ENCODE measurements at regions not wholly inside any gene's neighbourhood (a gene's known extent, or its start where the extent isn't known, plus 50 kb on each side); places are given as distances from the start of the nearest gene placed in this dataset.
A peak's percentile ranks its signal among the peaks of the same experiment; 100 is the strongest.
"Not testable (repeated sequence)": the region's sequence is repeated elsewhere in the genome, so short reads cannot be mapped to it uniquely, and the experiment has no call there.

DNA sequence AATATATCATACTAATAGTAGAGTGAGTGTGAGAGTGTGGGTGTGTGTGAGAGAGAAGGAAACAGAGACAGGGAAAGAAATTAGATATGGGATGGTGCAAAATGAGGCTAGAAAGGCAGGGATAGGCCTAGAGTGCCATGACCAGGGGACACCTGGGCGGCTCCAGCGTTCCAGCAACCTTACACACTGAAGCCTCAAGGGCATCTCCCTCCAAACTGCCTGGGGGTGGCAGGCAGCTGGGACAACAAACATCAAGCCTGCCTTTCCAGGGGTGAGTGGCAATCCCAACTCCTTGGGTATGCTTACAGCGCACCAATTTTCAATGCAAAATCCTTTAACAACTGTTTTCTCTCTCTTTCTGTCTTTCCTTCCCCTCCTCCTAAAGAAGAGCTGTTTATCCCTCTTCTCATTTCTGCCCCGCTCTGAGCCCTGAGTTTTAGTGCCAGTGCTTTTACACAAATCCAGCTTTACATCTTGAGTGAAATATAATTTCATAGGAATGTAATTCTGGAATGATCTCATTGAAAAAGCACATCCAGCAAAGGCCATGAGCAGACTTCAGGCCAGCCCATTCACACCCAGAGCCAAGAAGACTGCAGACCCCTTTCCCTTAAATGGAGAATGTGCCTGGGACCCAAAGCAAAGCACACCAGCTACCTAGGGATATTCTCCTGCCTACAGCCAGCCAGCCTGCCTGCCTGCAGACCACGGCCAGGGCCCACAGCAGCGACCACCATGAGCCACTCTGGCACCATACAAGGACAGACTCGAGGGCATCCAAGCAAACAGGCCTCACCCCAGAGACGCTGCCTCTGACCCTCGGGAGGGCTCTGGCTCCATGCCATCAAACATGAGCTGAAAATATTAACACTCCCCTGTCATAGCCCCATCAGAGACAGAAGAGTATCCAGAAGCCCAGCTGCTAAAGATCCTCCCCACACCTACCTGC lies 90.3 kb downstream of the RPL27A start:
- TF ChIP-seq, protein P1, sequence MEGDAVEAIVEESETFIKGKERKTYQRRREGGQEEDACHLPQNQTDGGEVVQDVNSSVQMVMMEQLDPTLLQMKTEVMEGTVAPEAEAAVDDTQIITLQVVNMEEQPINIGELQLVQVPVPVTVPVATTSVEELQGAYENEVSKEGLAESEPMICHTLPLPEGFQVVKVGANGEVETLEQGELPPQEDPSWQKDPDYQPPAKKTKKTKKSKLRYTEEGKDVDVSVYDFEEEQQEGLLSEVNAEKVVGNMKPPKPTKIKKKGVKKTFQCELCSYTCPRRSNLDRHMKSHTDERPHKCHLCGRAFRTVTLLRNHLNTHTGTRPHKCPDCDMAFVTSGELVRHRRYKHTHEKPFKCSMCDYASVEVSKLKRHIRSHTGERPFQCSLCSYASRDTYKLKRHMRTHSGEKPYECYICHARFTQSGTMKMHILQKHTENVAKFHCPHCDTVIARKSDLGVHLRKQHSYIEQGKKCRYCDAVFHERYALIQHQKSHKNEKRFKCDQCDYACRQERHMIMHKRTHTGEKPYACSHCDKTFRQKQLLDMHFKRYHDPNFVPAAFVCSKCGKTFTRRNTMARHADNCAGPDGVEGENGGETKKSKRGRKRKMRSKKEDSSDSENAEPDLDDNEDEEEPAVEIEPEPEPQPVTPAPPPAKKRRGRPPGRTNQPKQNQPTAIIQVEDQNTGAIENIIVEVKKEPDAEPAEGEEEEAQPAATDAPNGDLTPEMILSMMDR (IDR thresholded peaks at IDR 0.05; ENCODE audit: borderline replicate concordance), result no peak
- no peaks in the 10 kb centered on the region for H3K27me3 ChIP-seq (ENCODE audit: low read depth)
- intact Hi-C loops (cut with micrococcal nuclease), result no loop called here
- no peaks in the 10 kb centered on the region for H3K36me3 ChIP-seq
- peaks cover 96% of the 10 kb centered on the region for H3K4me1 ChIP-seq
- H3K9me3 ChIP-seq (replicated peaks), result no peaks in the 10 kb centered on the region
- H3K27ac ChIP-seq (replicated peaks), result peak overlapping the region; percentile 87
- DNase-seq, result no peak
- H3K4me3 ChIP-seq, result no peak overlapping the region

DNA sequence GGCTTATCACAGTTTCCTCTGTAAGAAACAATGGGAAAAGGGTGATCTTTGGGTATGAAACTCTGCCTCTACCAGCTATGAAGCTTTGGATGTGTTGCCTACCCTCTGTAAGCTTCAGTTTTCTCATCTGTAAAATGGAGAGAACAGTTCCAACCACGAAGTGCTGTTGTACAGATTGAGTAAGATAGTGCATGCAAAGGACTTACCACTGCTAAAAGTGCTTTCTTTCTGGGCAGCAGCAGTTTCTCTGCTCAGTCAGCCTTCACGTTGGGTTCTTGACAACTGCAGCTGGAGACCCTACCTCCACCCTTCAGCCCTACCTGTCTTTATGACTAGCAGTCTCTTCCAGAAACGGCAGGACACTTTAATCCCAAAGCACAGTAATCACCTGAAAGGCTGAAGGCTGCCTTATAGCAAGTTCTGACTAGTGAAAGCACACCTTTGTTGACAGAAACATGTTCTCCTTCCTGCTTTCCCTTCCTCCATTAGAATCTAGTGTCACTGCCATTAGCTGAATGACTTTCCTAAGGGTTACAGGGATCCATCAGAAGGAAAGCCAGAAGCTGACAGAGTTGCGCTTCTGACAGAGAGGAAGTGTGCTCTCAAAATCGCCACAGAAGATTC lies 91.4 kb downstream of the RPL27A start:
- Histone ChIP-seq H3K4me1 (peaks cover 97% of the 10 kb centered on the region), H3K9me3 (replicated peaks) (no peaks in the 10 kb centered on the region), H3K36me3 (no peaks in the 10 kb centered on the region), H3K27ac (replicated peaks) (peak overlapping the region; percentile 87), H3K27me3 (ENCODE audit: low read depth) (no peaks in the 10 kb centered on the region), H3K4me3 (no peak overlapping the region)
- TF ChIP-seq, protein P1 (IDR thresholded peaks at IDR 0.05; ENCODE audit: borderline replicate concordance), result no peak
- intact Hi-C loops (cut with micrococcal nuclease), result no loop called here
- no peak for DNase-seq

DNA sequence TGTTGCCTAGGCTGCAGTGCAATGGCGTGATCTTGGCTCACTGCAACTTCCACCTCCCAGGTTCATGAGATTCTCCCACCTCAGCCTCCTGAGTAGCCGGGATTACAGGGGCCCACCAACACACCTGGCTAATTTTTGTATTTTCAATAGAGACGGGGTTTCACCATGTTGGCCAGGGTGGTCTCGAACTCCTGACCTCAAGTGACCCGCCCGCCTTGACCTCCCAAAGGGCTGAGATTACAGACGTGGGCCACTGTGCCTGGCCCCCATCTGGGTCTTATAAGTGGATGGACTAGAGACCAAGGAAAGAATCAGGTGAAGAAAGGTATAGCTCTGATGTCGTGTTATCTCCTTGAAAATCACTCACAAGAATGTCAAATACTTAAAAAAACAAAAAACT lies 92.3 kb downstream of the RPL27A start:
- Histone ChIP-seq H3K4me1 (peaks cover 97% of the 10 kb centered on the region), H3K27ac (replicated peaks) (peak overlapping the region; percentile 87)
- DNase-seq; H3K4me3 ChIP-seq; intact Hi-C loops (cut with micrococcal nuclease); H3K9me3 ChIP-seq (replicated peaks); H3K36me3 ChIP-seq; H3K27me3 ChIP-seq (ENCODE audit: low read depth): not testable (repeated sequence)

DNA sequence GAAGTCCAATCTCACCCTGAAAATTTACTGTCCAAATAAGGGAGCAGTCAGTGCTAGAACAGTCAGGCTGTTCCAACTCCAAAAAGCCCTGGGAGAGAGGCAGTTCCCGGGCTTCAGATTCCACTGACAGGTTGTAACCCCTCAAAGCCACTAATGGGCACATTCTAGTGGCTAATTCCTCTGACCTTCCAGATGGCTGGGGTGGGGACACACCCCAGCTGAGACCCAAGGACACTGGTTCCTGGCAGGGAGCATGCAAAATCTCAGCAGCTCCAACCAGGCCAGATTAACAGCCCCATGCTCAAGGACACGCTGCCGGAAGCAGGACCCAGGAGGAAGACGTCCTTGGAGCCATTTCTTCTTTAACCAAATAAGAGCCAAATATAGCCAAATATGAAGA lies 92.7 kb downstream of the RPL27A start:
- no peak overlapping the region for H3K4me3 ChIP-seq
- intact Hi-C loops (cut with micrococcal nuclease), result no loop called here
- peaks cover 97% of the 10 kb centered on the region for H3K4me1 ChIP-seq
- no peaks in the 10 kb centered on the region for H3K9me3 ChIP-seq (replicated peaks)
- DNase-seq, result no peak
- H3K27ac ChIP-seq (replicated peaks), result peak overlapping the region; percentile 87
- H3K36me3 ChIP-seq, result no peaks in the 10 kb centered on the region
- TF ChIP-seq, protein P1 (IDR thresholded peaks at IDR 0.05; ENCODE audit: borderline replicate concordance), result no peak
- no peaks in the 10 kb centered on the region for H3K27me3 ChIP-seq (ENCODE audit: low read depth)

DNA sequence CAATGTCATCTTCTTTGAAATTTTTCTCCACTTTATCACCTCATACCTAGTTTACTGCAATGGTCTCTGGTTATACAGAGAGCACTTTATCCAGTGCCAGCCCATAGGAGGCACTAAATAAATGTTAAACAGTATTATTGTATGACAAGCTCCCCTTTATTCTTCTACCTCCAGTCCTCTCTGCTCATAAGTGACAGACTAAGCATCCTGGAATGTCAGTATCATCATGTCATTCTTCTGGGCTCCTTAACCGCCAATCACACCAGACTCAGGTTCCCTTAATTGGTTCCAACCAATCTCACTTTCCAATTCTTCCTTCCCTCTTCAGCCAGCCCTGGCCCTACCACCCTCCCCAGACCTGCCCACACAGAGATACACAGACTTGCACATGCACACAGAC lies 93.1 kb downstream of the RPL27A start:
- no peak for DNase-seq
- intact Hi-C loops (cut with micrococcal nuclease), result no loop called here

More for the DNA sequence above, 93.1 kb downstream of the RPL27A start:
- TF ChIP-seq, protein P1 (IDR thresholded peaks at IDR 0.05; ENCODE audit: borderline replicate concordance), result no peak
- H3K9me3 ChIP-seq (replicated peaks), result no peaks in the 10 kb centered on the region
- H3K36me3 ChIP-seq, result no peaks in the 10 kb centered on the region
- peaks cover 97% of the 10 kb centered on the region for H3K4me1 ChIP-seq
- H3K27me3 ChIP-seq (ENCODE audit: low read depth), result no peaks in the 10 kb centered on the region
- H3K27ac ChIP-seq (replicated peaks), result peak overlapping the region; percentile 87
- H3K4me3 ChIP-seq, result no peak overlapping the region
